Activated naive CD8-positive, alpha-beta T cell treated with anti-CD3 and anti-CD28 coated beads for 36 hours (primary cell): ENCODE measurements at regions not wholly inside any gene's neighbourhood (a gene's known extent, or its start where the extent isn't known, plus 50 kb on each side); places are given as distances from the start of the nearest gene placed in this dataset.

ENCODE experiments used
- DNase-seq: peaks from one replicate; pipeline ENCODE4 v3.0.0; 2021
- H3K27ac Mint-ChIP-seq: one replicate; pipeline ENCODE4 v1.8.0; 2022; ENCODE audit warnings: mild to moderate bottlenecking, moderate library complexity, mixed read lengths
- H3K27me3 Mint-ChIP-seq: one replicate; pipeline ENCODE4 v1.8.0; 2022; ENCODE audit warnings: mild to moderate bottlenecking, mixed read lengths
- H3K36me3 Mint-ChIP-seq: one replicate; pipeline ENCODE4 v1.8.0; 2021; ENCODE audit warnings: mild to moderate bottlenecking, mixed read lengths
- H3K4me1 Mint-ChIP-seq: one replicate; pipeline ENCODE4 v1.8.0; 2021; ENCODE audit warnings: mixed read lengths
- H3K4me3 Mint-ChIP-seq: one replicate; pipeline ENCODE4 v1.8.0; 2022; ENCODE audit warnings: mild to moderate bottlenecking, moderate library complexity, mixed read lengths
- H3K9me3 Mint-ChIP-seq: one replicate; pipeline ENCODE4 v1.8.0; 2022; ENCODE audit warnings: mixed read lengths

GRCh38 chr18:2442006-2442405 is 129.3 kb downstream of the METTL4 start:
- DNase-seq: no peak
- H3K36me3 Mint-ChIP-seq: no peaks in the 10 kb centered on the region

GRCh38 chr18:2442726-2443275 is 128.5 kb downstream of the METTL4 start:
- H3K9me3 Mint-ChIP-seq: no peaks in the 10 kb centered on the region
- no peak for DNase-seq
- H3K4me3 Mint-ChIP-seq: no peak overlapping the region
- no peak overlapping the region for H3K27ac Mint-ChIP-seq
- H3K36me3 Mint-ChIP-seq: no peaks in the 10 kb centered on the region
- H3K4me1 Mint-ChIP-seq: peaks cover 2% of the 10 kb centered on the region
- H3K27me3 Mint-ChIP-seq: no peaks in the 10 kb centered on the region

More at GRCh38 chr18:2442006-2442405, 129.3 kb downstream of the METTL4 start:
- Mint-ChIP-seq H3K27ac (no peak overlapping the region), H3K9me3 (no peaks in the 10 kb centered on the region), H3K4me1 (peaks cover 2% of the 10 kb centered on the region), H3K4me3 (no peak overlapping the region), H3K27me3 (no peaks in the 10 kb centered on the region)

- DNase-seq: no peak
- H3K4me1 Mint-ChIP-seq: peaks cover 2% of the 10 kb centered on the region
- no peaks in the 10 kb centered on the region for H3K27me3 Mint-ChIP-seq
- H3K36me3 Mint-ChIP-seq: no peaks in the 10 kb centered on the region
- no peak overlapping the region for H3K4me3 Mint-ChIP-seq
- H3K9me3 Mint-ChIP-seq: no peaks in the 10 kb centered on the region
- H3K27ac Mint-ChIP-seq: no peak overlapping the region
Measured at GRCh38 chr18:2444201-2444875, 127.0 kb downstream of the METTL4 start.

GRCh38 chr18:2448565-2449151 is 122.6 kb downstream of the METTL4 start:
- no peaks in the 10 kb centered on the region for H3K9me3 Mint-ChIP-seq
- H3K27ac Mint-ChIP-seq: no peak overlapping the region
- no peak overlapping the region for H3K4me3 Mint-ChIP-seq
- H3K36me3 Mint-ChIP-seq: no peaks in the 10 kb centered on the region
- H3K4me1 Mint-ChIP-seq: peaks cover 2% of the 10 kb centered on the region
- no peaks in the 10 kb centered on the region for H3K27me3 Mint-ChIP-seq
- no peak for DNase-seq

GRCh38 chr18:2451556-2451955 is 119.7 kb downstream of the METTL4 start:
- H3K9me3 Mint-ChIP-seq: peaks cover 6% of the 10 kb centered on the region
- DNase-seq: no peak
- no peaks in the 10 kb centered on the region for H3K27me3 Mint-ChIP-seq
- no peak overlapping the region for H3K27ac Mint-ChIP-seq
- no peaks in the 10 kb centered on the region for H3K4me1 Mint-ChIP-seq
- no peak overlapping the region for H3K4me3 Mint-ChIP-seq
- H3K36me3 Mint-ChIP-seq: no peaks in the 10 kb centered on the region

GRCh38 chr18:2459886-2460285 is 111.4 kb downstream of the METTL4 start:
- Mint-ChIP-seq H3K9me3 (peaks cover 6% of the 10 kb centered on the region), H3K36me3 (no peaks in the 10 kb centered on the region), H3K27ac (no peak overlapping the region), H3K27me3 (no peaks in the 10 kb centered on the region), H3K4me3 (no peak overlapping the region), H3K4me1 (no peaks in the 10 kb centered on the region)
- DNase-seq: no peak

- Mint-ChIP-seq H3K36me3 (no peaks in the 10 kb centered on the region), H3K9me3 (no peaks in the 10 kb centered on the region), H3K4me3 (no peak overlapping the region), H3K27ac (no peak overlapping the region), H3K27me3 (no peaks in the 10 kb centered on the region), H3K4me1 (no peaks in the 10 kb centered on the region)
- no peak for DNase-seq
Measured at GRCh38 chr18:2466978-2467377, 104.3 kb downstream of the METTL4 start.

GRCh38 chr18:2468051-2468450 is 103.3 kb downstream of the METTL4 start:
- no peaks in the 10 kb centered on the region for H3K36me3 Mint-ChIP-seq
- H3K4me3 Mint-ChIP-seq: no peak overlapping the region
- no peak overlapping the region for H3K27ac Mint-ChIP-seq
- no peaks in the 10 kb centered on the region for H3K27me3 Mint-ChIP-seq
- DNase-seq: no peak
- no peaks in the 10 kb centered on the region for H3K9me3 Mint-ChIP-seq
- no peaks in the 10 kb centered on the region for H3K4me1 Mint-ChIP-seq

- Mint-ChIP-seq H3K4me3 (no peak overlapping the region), H3K36me3 (no peaks in the 10 kb centered on the region), H3K27me3 (peaks cover 8% of the 10 kb centered on the region), H3K4me1 (no peaks in the 10 kb centered on the region), H3K27ac (no peak overlapping the region), H3K9me3 (no peaks in the 10 kb centered on the region)
- DNase-seq: no peak
Measured at GRCh38 chr18:2471523-2471922, 99.8 kb downstream of the METTL4 start.

GRCh38 chr18:2478662-2479061 is 92.6 kb downstream of the METTL4 start:
- Mint-ChIP-seq H3K36me3 (no peaks in the 10 kb centered on the region), H3K4me1 (no peaks in the 10 kb centered on the region), H3K9me3 (no peaks in the 10 kb centered on the region), H3K4me3 (no peak overlapping the region), H3K27me3 (peaks cover 17% of the 10 kb centered on the region), H3K27ac (no peak overlapping the region)
- no peak for DNase-seq

GRCh38 chr18:2480536-2480935 is 90.8 kb downstream of the METTL4 start:
- no peak for DNase-seq
- peaks cover 15% of the 10 kb centered on the region for H3K27me3 Mint-ChIP-seq
- H3K9me3 Mint-ChIP-seq: no peaks in the 10 kb centered on the region
- no peaks in the 10 kb centered on the region for H3K4me1 Mint-ChIP-seq
- no peaks in the 10 kb centered on the region for H3K36me3 Mint-ChIP-seq
- no peak overlapping the region for H3K4me3 Mint-ChIP-seq
- H3K27ac Mint-ChIP-seq: no peak overlapping the region

- H3K27ac Mint-ChIP-seq: no peak overlapping the region
- no peak overlapping the region for H3K4me3 Mint-ChIP-seq
- H3K27me3 Mint-ChIP-seq: peaks cover 19% of the 10 kb centered on the region
- DNase-seq: no peak
- no peaks in the 10 kb centered on the region for H3K4me1 Mint-ChIP-seq
- no peaks in the 10 kb centered on the region for H3K9me3 Mint-ChIP-seq
- no peaks in the 10 kb centered on the region for H3K36me3 Mint-ChIP-seq
Measured at GRCh38 chr18:2482706-2483475, 88.4 kb downstream of the METTL4 start.

GRCh38 chr18:2485983-2486382 is 85.3 kb downstream of the METTL4 start:
- Mint-ChIP-seq H3K4me3 (no peak overlapping the region), H3K4me1 (no peaks in the 10 kb centered on the region), H3K27ac (no peak overlapping the region), H3K36me3 (no peaks in the 10 kb centered on the region), H3K27me3 (peaks cover 10% of the 10 kb centered on the region), H3K9me3 (no peaks in the 10 kb centered on the region)
- DNase-seq: no peak

GRCh38 chr18:2486426-2486825 is 84.9 kb downstream of the METTL4 start:
- H3K9me3 Mint-ChIP-seq: no peaks in the 10 kb centered on the region
- no peak overlapping the region for H3K27ac Mint-ChIP-seq
- H3K4me1 Mint-ChIP-seq: no peaks in the 10 kb centered on the region
- H3K4me3 Mint-ChIP-seq: no peak overlapping the region
- DNase-seq: no peak
- peaks cover 10% of the 10 kb centered on the region for H3K27me3 Mint-ChIP-seq
- H3K36me3 Mint-ChIP-seq: no peaks in the 10 kb centered on the region
